OCI-LY7 (cell line): ENCODE measurements at regions not wholly inside any gene's neighbourhood (a gene's known extent, or its start where the extent isn't known, plus 50 kb on each side); places are given as distances from the start of the nearest gene placed in this dataset.

ENCODE experiments used
- BruUV-seq: library from RNA; stranded (reverse); fragments of 400-500 nt; replicated peaks from 2 replicates; lab custom pipeline; 2021; lab: Mats Ljungman, UMichigan
- CTCF ChIA-PET: fragments of 300-600 bp; sonication (Branson Sonifier 250); formaldehyde crosslinking; loops from one replicate; lab custom pipeline; 2022; ENCODE audit warnings: antibody characterized with exemption; ENCODE audit not compliant: unreplicated experiment; lab: Charles Lee
- POLR2A ChIA-PET: fragments of 300-600 bp; sonication (Branson Sonifier 250); formaldehyde crosslinking; loops from one replicate; lab custom pipeline; 2022; ENCODE audit warnings: antibody characterized with exemption; lab: Charles Lee
- DNase-seq: peaks from one replicate; pipeline ENCODE4 v3.0.0-alpha.2; 2015; ENCODE audit warnings: low spot score
- H2AFZ ChIP-seq: fragments of 200-600 bp; sonication (generic), shearing (Covaris generic); 2 replicates; pipeline ENCODE4 v1.6.1; 2014; ENCODE audit warnings: mild to moderate bottlenecking, antibody characterized with exemption, low read length, moderate library complexity
- H3K27ac ChIP-seq: fragments of 200-600 bp; sonication (generic); 2 replicates; pipeline ENCODE4 v1.5.1; 2014; ENCODE audit warnings: mixed run types, low read depth, mild to moderate bottlenecking, moderate library complexity, low read length, inconsistent platforms; ENCODE audit not compliant: poor library complexity, severe bottlenecking
- H3K36me3 ChIP-seq: fragments of 200-600 bp; sonication (generic); 2 replicates; pipeline ENCODE4 v1.6.1; 2014; ENCODE audit warnings: mild to moderate bottlenecking, antibody characterized with exemption, low read length, moderate library complexity, mixed read lengths; ENCODE audit not compliant: insufficient read depth
- H3K4me1 ChIP-seq: fragments of 200-600 bp; sonication (generic); 2 replicates; pipeline ENCODE4 v1.5.1; 2014; ENCODE audit warnings: mild to moderate bottlenecking, low read length; ENCODE audit not compliant: insufficient read depth, poor library complexity, severe bottlenecking
- H3K4me2 ChIP-seq: fragments of 200-600 bp; sonication (generic); 2 replicates; pipeline ENCODE4 v1.6.1; 2014; ENCODE audit warnings: mild to moderate bottlenecking, low read length
- H3K4me3 ChIP-seq: fragments of 200-600 bp; sonication (generic); 2 replicates; pipeline ENCODE4 v1.5.1; 2014; ENCODE audit warnings: mild to moderate bottlenecking, low read depth, low read length; ENCODE audit not compliant: poor library complexity, severe bottlenecking
- H3K79me2 ChIP-seq: fragments of 200-600 bp; sonication (generic); 2 replicates; pipeline ENCODE4 v1.6.1; 2016; ENCODE audit warnings: low read depth, mild to moderate bottlenecking, low read length, moderate library complexity, mixed read lengths; ENCODE audit not compliant: insufficient read depth
- H3K9me2 ChIP-seq: fragments of 200-600 bp; sonication (generic); 2 replicates; pipeline ENCODE4 v1.6.1; 2016; ENCODE audit warnings: mild to moderate bottlenecking, low read length, mixed read lengths; ENCODE audit not compliant: insufficient read depth
- H3K9me3 ChIP-seq: fragments of 200-600 bp; sonication (generic); 2 replicates; pipeline ENCODE4 v1.6.1; 2014; ENCODE audit warnings: mild to moderate bottlenecking, mixed run types, low read length, mixed read lengths
- H4K20me1 ChIP-seq: fragments of 200-600 bp; sonication (generic); 2 replicates; pipeline ENCODE4 v1.6.1; 2014; ENCODE audit warnings: mild to moderate bottlenecking, antibody characterized with exemption, low read length, moderate library complexity, mixed read lengths; ENCODE audit not compliant: insufficient read depth
- EZH2phosphoT487 ChIP-seq: fragments of 200-600 bp; sonication (generic); IDR thresholded peaks from 2 replicates; pipeline ENCODE4 v1.6.1; 2018; ENCODE audit warnings: low read depth, borderline replicate concordance, mild to moderate bottlenecking, mixed run types, antibody characterized with exemption, low read length, moderate library complexity, mixed read lengths
- intact Hi-C: fragments of 100-400 bp; cut with micrococcal nuclease; formaldehyde crosslinking; loops from one replicate; pipeline ENCODE4 v1.10.0; 2022; ENCODE audit not compliant: unreplicated experiment
- TF ChIP-seq, protein P1 (sequence below): fragments of 200-600 bp; sonication (generic); conservative IDR thresholded peaks from 2 replicates; pipeline ENCODE4 v1.5.1; 2014; ENCODE audit warnings: mild to moderate bottlenecking, antibody characterized with exemption, low read length, moderate library complexity, mixed read lengths

DNA sequence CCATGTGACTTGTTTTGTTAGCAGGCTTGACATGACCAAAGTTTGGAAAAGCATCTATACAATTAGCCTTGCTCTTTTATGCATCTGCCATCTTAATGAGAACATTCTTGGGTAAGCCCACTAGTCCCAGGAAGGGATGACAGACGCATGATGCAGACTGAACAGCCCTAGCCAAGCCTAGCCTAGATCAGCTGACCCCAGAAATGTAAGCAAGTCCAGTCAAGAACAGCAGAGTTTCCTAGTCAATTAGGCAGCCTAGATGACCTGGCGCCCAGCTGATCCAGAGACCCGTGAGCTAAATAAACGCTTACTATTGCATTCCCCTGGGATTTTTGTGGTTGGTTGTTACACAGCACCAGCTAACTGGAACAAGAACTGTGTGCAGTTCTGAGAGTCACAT lies 457.9 kb downstream of the BCOR start:
- Histone ChIP-seq H3K27ac (no peak overlapping the region), H3K4me2 (no peak overlapping the region), H4K20me1 (no peaks in the 10 kb centered on the region), H3K79me2 (no peaks in the 10 kb centered on the region), H3K4me1 (no peaks in the 10 kb centered on the region), H3K9me3 (no peaks in the 10 kb centered on the region), H3K4me3 (no peak overlapping the region), H3K36me3 (no peaks in the 10 kb centered on the region), H2AFZ (no peak overlapping the region), H3K9me2 (no peaks in the 10 kb centered on the region)
- no TSS peak for BruUV-seq
- DNase-seq = no peak
- POLR2A ChIA-PET = no interaction called here
- CTCF ChIA-PET = no interaction called here
- TF ChIP-seq, protein P1, sequence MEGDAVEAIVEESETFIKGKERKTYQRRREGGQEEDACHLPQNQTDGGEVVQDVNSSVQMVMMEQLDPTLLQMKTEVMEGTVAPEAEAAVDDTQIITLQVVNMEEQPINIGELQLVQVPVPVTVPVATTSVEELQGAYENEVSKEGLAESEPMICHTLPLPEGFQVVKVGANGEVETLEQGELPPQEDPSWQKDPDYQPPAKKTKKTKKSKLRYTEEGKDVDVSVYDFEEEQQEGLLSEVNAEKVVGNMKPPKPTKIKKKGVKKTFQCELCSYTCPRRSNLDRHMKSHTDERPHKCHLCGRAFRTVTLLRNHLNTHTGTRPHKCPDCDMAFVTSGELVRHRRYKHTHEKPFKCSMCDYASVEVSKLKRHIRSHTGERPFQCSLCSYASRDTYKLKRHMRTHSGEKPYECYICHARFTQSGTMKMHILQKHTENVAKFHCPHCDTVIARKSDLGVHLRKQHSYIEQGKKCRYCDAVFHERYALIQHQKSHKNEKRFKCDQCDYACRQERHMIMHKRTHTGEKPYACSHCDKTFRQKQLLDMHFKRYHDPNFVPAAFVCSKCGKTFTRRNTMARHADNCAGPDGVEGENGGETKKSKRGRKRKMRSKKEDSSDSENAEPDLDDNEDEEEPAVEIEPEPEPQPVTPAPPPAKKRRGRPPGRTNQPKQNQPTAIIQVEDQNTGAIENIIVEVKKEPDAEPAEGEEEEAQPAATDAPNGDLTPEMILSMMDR = no peak
- no peak for TF ChIP-seq EZH2phosphoT487
- intact Hi-C loops = no loop called here

DNA sequence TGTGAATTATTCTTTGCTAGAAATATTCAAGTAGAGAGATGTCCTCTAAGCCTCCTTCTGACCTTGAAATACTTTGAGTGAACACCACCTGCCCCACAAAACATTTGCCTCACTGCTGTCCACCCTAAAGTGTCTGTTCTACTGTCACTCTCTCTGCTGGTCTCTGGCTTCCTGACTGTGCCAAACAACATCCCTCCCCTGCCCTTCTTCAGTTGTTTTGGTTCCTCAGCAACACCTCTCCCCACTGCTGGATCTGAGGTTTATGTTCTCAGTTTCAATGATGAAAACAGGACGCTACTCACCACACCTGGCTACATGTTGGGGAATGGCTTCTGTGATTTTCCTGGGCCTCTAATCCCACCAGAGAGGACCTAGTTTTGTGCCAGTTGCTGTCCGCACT lies 456.9 kb downstream of the BCOR start:
- DNase-seq = no peak
- TF ChIP-seq EZH2phosphoT487 = no peak
- TF ChIP-seq, protein P1 = no peak
- Histone ChIP-seq H3K9me2 (no peaks in the 10 kb centered on the region), H3K36me3 (no peaks in the 10 kb centered on the region), H3K4me2 (no peak overlapping the region), H3K79me2 (no peaks in the 10 kb centered on the region), H3K27ac (no peak overlapping the region), H3K9me3 (no peaks in the 10 kb centered on the region), H3K4me3 (no peak overlapping the region), H2AFZ (no peak overlapping the region), H4K20me1 (no peaks in the 10 kb centered on the region), H3K4me1 (no peaks in the 10 kb centered on the region)
- intact Hi-C loops = no loop called here
- POLR2A ChIA-PET = no interaction called here
- BruUV-seq = no TSS peak
- CTCF ChIA-PET = no interaction called here

DNA sequence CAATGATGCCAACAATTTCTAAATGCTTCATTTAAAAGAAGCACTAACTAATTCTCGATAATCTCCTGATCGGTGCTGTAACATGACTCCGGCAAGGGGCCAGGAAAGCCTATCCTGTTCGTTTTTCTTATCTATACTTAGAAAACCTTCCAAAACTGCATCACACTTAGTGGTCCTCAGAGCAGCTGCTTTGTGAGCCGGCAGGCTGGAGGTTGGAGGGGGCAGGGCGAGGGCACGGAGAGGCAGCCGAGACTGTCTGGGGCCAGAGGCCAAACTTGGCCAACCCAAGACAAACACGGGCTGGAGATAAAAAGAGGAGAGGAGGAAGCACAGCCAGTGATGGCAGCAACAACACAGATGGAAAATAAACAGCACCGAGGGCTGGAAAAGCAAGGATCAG lies 455.7 kb downstream of the BCOR start:
- Histone ChIP-seq H3K9me2 (no peaks in the 10 kb centered on the region), H3K4me2 (no peak overlapping the region), H3K27ac (no peak overlapping the region), H3K4me1 (no peaks in the 10 kb centered on the region), H4K20me1 (no peaks in the 10 kb centered on the region), H2AFZ (no peak overlapping the region), H3K9me3 (no peaks in the 10 kb centered on the region), H3K79me2 (no peaks in the 10 kb centered on the region), H3K36me3 (no peaks in the 10 kb centered on the region), H3K4me3 (no peak overlapping the region)
- CTCF ChIA-PET = no interaction called here
- intact Hi-C loops = no loop called here
- no TSS peak for BruUV-seq
- TF ChIP-seq, protein P1 = no peak
- TF ChIP-seq EZH2phosphoT487 = no peak
- POLR2A ChIA-PET = no interaction called here
- DNase-seq = no peak
